OCI-LY7 (cell line): ENCODE measurements at regions not wholly inside any gene's neighbourhood (a gene's known extent, or its start where the extent isn't known, plus 50 kb on each side); places are given as distances from the start of the nearest gene placed in this dataset.

Experiments used
- BruUV-seq: library from RNA; stranded (reverse); fragments of 400-500 nt; replicated peaks from 2 replicates; lab custom pipeline; 2021; lab: Mats Ljungman, UMichigan
- CTCF ChIA-PET: fragments of 300-600 bp; sonication (Branson Sonifier 250); formaldehyde crosslinking; loops from one replicate; lab custom pipeline; 2022; ENCODE audit warnings: antibody characterized with exemption; ENCODE audit not compliant: unreplicated experiment; lab: Charles Lee
- POLR2A ChIA-PET: fragments of 300-600 bp; sonication (Branson Sonifier 250); formaldehyde crosslinking; loops from one replicate; lab custom pipeline; 2022; ENCODE audit warnings: antibody characterized with exemption; lab: Charles Lee
- DNase-seq: peaks from one replicate; pipeline ENCODE4 v3.0.0-alpha.2; 2015; ENCODE audit warnings: low spot score
- H2AFZ ChIP-seq: fragments of 200-600 bp; sonication (generic), shearing (Covaris generic); 2 replicates; pipeline ENCODE4 v1.6.1; 2014; ENCODE audit warnings: mild to moderate bottlenecking, antibody characterized with exemption, low read length, moderate library complexity
- H3K27ac ChIP-seq: fragments of 200-600 bp; sonication (generic); 2 replicates; pipeline ENCODE4 v1.5.1; 2014; ENCODE audit warnings: mixed run types, low read depth, mild to moderate bottlenecking, moderate library complexity, low read length, inconsistent platforms; ENCODE audit not compliant: poor library complexity, severe bottlenecking
- H3K36me3 ChIP-seq: fragments of 200-600 bp; sonication (generic); 2 replicates; pipeline ENCODE4 v1.6.1; 2014; ENCODE audit warnings: mild to moderate bottlenecking, antibody characterized with exemption, low read length, moderate library complexity, mixed read lengths; ENCODE audit not compliant: insufficient read depth
- H3K4me1 ChIP-seq: fragments of 200-600 bp; sonication (generic); 2 replicates; pipeline ENCODE4 v1.5.1; 2014; ENCODE audit warnings: mild to moderate bottlenecking, low read length; ENCODE audit not compliant: insufficient read depth, poor library complexity, severe bottlenecking
- H3K4me2 ChIP-seq: fragments of 200-600 bp; sonication (generic); 2 replicates; pipeline ENCODE4 v1.6.1; 2014; ENCODE audit warnings: mild to moderate bottlenecking, low read length
- H3K4me3 ChIP-seq: fragments of 200-600 bp; sonication (generic); 2 replicates; pipeline ENCODE4 v1.5.1; 2014; ENCODE audit warnings: mild to moderate bottlenecking, low read depth, low read length; ENCODE audit not compliant: poor library complexity, severe bottlenecking
- H3K79me2 ChIP-seq: fragments of 200-600 bp; sonication (generic); 2 replicates; pipeline ENCODE4 v1.6.1; 2016; ENCODE audit warnings: low read depth, mild to moderate bottlenecking, low read length, moderate library complexity, mixed read lengths; ENCODE audit not compliant: insufficient read depth
- H3K9me2 ChIP-seq: fragments of 200-600 bp; sonication (generic); 2 replicates; pipeline ENCODE4 v1.6.1; 2016; ENCODE audit warnings: mild to moderate bottlenecking, low read length, mixed read lengths; ENCODE audit not compliant: insufficient read depth
- H3K9me3 ChIP-seq: fragments of 200-600 bp; sonication (generic); 2 replicates; pipeline ENCODE4 v1.6.1; 2014; ENCODE audit warnings: mild to moderate bottlenecking, mixed run types, low read length, mixed read lengths
- H4K20me1 ChIP-seq: fragments of 200-600 bp; sonication (generic); 2 replicates; pipeline ENCODE4 v1.6.1; 2014; ENCODE audit warnings: mild to moderate bottlenecking, antibody characterized with exemption, low read length, moderate library complexity, mixed read lengths; ENCODE audit not compliant: insufficient read depth
- CTCF ChIP-seq: fragments of 200-600 bp; sonication (generic); conservative IDR thresholded peaks from 2 replicates; pipeline ENCODE4 v1.5.1; 2014; ENCODE audit warnings: mild to moderate bottlenecking, antibody characterized with exemption, low read length, moderate library complexity, mixed read lengths
- EZH2phosphoT487 ChIP-seq: fragments of 200-600 bp; sonication (generic); IDR thresholded peaks from 2 replicates; pipeline ENCODE4 v1.6.1; 2018; ENCODE audit warnings: low read depth, borderline replicate concordance, mild to moderate bottlenecking, mixed run types, antibody characterized with exemption, low read length, moderate library complexity, mixed read lengths
- intact Hi-C: fragments of 100-400 bp; cut with micrococcal nuclease; formaldehyde crosslinking; loops from one replicate; pipeline ENCODE4 v1.10.0; 2022; ENCODE audit not compliant: unreplicated experiment

GRCh38 chr19:23823952-23824389 lies 65.3 kb upstream of the ZNF681 start:
- intact Hi-C loops: loop anchor here (1.0 to 5.0 kb wide), 2 partner anchors 137 to 387 kb away; partner anchors contain the start of gene ZNF675
- no peaks in the 10 kb centered on the region for H3K9me2 ChIP-seq
- peaks cover 12% of the 10 kb centered on the region for H3K4me1 ChIP-seq
- no peak overlapping the region for H2AFZ ChIP-seq
- BruUV-seq: no TSS peak
- no peaks in the 10 kb centered on the region for H4K20me1 ChIP-seq
- CTCF ChIA-PET: interaction anchor here (0.6 kb wide), 1 partner anchor 1112 kb away, joined by 4 read pairs; no protein-coding TSS in a partner anchor
- peaks cover 68% of the 10 kb centered on the region for H3K9me3 ChIP-seq
- no peak overlapping the region for H3K4me3 ChIP-seq
- TF ChIP-seq CTCF: peak; percentile 84
- no peak for TF ChIP-seq EZH2phosphoT487
- H3K79me2 ChIP-seq: no peaks in the 10 kb centered on the region
- peak; percentile 96 for DNase-seq
- peak overlapping the region; percentile 33 for H3K4me2 ChIP-seq
- peaks cover 36% of the 10 kb centered on the region for H3K36me3 ChIP-seq
- POLR2A ChIA-PET: no interaction called here
- H3K27ac ChIP-seq: peak overlapping the region; percentile 99

- H3K9me3 ChIP-seq: peaks cover 78% of the 10 kb centered on the region
- intact Hi-C loops: loop anchor here (5.0 kb wide), 1 partner anchor 135 kb away; the partner anchor contains the start of gene ZNF675
- no peak for TF ChIP-seq EZH2phosphoT487
- H3K4me2 ChIP-seq: no peak overlapping the region
- no peak for DNase-seq
- peaks cover 13% of the 10 kb centered on the region for H3K4me1 ChIP-seq
- ChIA-PET POLR2A (interaction anchor here (0.6 kb wide), 1 partner anchor 9 kb away, joined by 6 read pairs; no protein-coding TSS in a partner anchor), CTCF (no interaction called here)
- BruUV-seq: no TSS peak
- H3K27ac ChIP-seq: no peak overlapping the region
- H3K36me3 ChIP-seq: peaks cover 43% of the 10 kb centered on the region
- no peaks in the 10 kb centered on the region for H3K9me2 ChIP-seq
- no peaks in the 10 kb centered on the region for H4K20me1 ChIP-seq
- H3K79me2 ChIP-seq: no peaks in the 10 kb centered on the region
- H2AFZ ChIP-seq: no peak overlapping the region
- no peak overlapping the region for H3K4me3 ChIP-seq
Measured at GRCh38 chr19:23822735-23823134, 64.0 kb upstream of the ZNF681 start.

DNA sequence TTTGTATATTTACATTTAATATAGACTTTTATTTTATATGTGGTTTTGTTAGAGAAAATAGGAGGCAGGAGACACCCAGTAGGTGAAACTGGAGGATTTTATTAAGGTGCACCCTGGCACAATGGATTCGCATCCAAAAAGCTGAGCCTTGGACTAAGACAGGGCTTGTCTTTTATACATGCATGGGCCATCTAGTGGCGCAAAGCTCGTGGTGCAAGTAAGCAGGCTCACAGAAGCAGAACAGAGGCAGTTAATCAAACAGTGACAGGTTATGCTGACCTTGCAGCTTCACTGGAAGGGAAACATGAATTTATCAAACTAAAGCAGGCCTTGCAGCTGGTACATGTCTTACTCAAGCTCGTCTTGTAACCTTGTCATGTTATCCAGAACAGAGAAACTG lies 58.8 kb upstream of the ZNF681 start:
- peaks cover 4% of the 10 kb centered on the region for H3K4me1 ChIP-seq
- no peaks in the 10 kb centered on the region for H3K9me2 ChIP-seq
- H3K79me2 ChIP-seq: no peaks in the 10 kb centered on the region
- H3K4me3 ChIP-seq: no peak overlapping the region
- BruUV-seq: no TSS peak
- TF ChIP-seq EZH2phosphoT487 (no peak), CTCF (peak; percentile 80)
- ChIA-PET CTCF (no interaction called here), POLR2A (interaction anchor here (0.8 to 1.1 kb wide), 3 partner anchors 17 to 422 kb away, joined by 3 to 8 read pairs (median 3); no protein-coding TSS in a partner anchor)
- intact Hi-C loops: loop anchor here (5.0 kb wide), 1 partner anchor 55 kb away; a partner anchor contains a TSS
- no peaks in the 10 kb centered on the region for H4K20me1 ChIP-seq
- H3K4me2 ChIP-seq: no peak overlapping the region
- no peak overlapping the region for H2AFZ ChIP-seq
- H3K9me3 ChIP-seq: peaks cover 46% of the 10 kb centered on the region
- peak; percentile 82 for DNase-seq
- H3K36me3 ChIP-seq: peaks cover 20% of the 10 kb centered on the region
- no peak overlapping the region for H3K27ac ChIP-seq
